CD4-positive, alpha-beta memory T cell (primary cell): ENCODE measurements at regions not wholly inside any gene's neighbourhood (a gene's known extent, or its start where the extent isn't known, plus 50 kb on each side); places are given as distances from the start of the nearest gene placed in this dataset.

Source experiments
- CTCF ChIA-PET: fragments of 350-600 bp; sonication (Branson Sonifier 250); formaldehyde crosslinking; loops from one replicate; lab custom pipeline; 2021; ENCODE audit warnings: inconsistent platforms; ENCODE audit not compliant: partially characterized antibody; lab: Charles Lee
- POLR2A ChIA-PET: fragments of 350-600 bp; sonication (Branson Sonifier 250); formaldehyde crosslinking; loops from one replicate; lab custom pipeline; 2021; ENCODE audit not compliant: partially characterized antibody; lab: Charles Lee
- DNase-seq, 5 donors: peaks; one replicate each; pipeline versions ENCODE4 v3.0.0 to v3.0.0-alpha.2; 2020 to 2022; ENCODE audit warnings: mixed read lengths in 1 of 5
- H3K27ac ChIP-seq: one replicate; pipeline ENCODE4 v1.7.0; 2013; ENCODE audit warnings: low read depth, low read length
- H3K27me3 ChIP-seq: 2 replicates; pipeline ENCODE4 v1.7.0; 2013; ENCODE audit warnings: mild to moderate bottlenecking, low read length, moderate library complexity; ENCODE audit not compliant: insufficient read depth
- H3K36me3 ChIP-seq: 2 replicates; pipeline ENCODE4 v1.7.0; 2013; ENCODE audit warnings: mild to moderate bottlenecking, low read length, moderate library complexity; ENCODE audit not compliant: insufficient read depth
- H3K4me1 ChIP-seq: 2 replicates; pipeline ENCODE4 v1.7.0; 2013; ENCODE audit warnings: mild to moderate bottlenecking, low read length, moderate library complexity; ENCODE audit not compliant: insufficient read depth
- H3K4me3 ChIP-seq, 2 donors: one replicate each; pipeline ENCODE4 v1.7.0; 2013; ENCODE audit warnings: low read length in 2 of 2, mild to moderate bottlenecking in 1 of 2
- H3K9me3 ChIP-seq, 2 donors: one replicate each; pipeline ENCODE4 v1.7.0; 2013; ENCODE audit warnings: low read length in 2 of 2, control low read depth in 1 of 2; ENCODE audit not compliant: control insufficient read depth in 1 of 2
- H3K27ac Mint-ChIP-seq, 7 donors: one replicate each; pipeline ENCODE4 v1.8.0; 2020 to 2021; ENCODE audit warnings: mixed read lengths in 7 of 7, mild to moderate bottlenecking in 6 of 7, inconsistent platforms in 3 of 7, moderate library complexity in 3 of 7
- H3K27me3 Mint-ChIP-seq, 2 donors: one replicate each; pipeline ENCODE4 v1.8.0; 2020 to 2021; ENCODE audit warnings: mixed read lengths in 2 of 2
- H3K36me3 Mint-ChIP-seq, 2 donors: one replicate each; pipeline ENCODE4 v1.8.0; 2020 to 2021; ENCODE audit warnings: mixed read lengths in 2 of 2, inconsistent platforms in 1 of 2, mild to moderate bottlenecking in 1 of 2
- H3K4me1 Mint-ChIP-seq, 4 donors: one replicate each; pipeline ENCODE4 v1.8.0; 2020 to 2021; ENCODE audit warnings: mixed read lengths in 4 of 4, mild to moderate bottlenecking in 1 of 4
- H3K4me3 Mint-ChIP-seq, 8 donors: one replicate each; pipeline ENCODE4 v1.8.0; 2020 to 2021; ENCODE audit warnings: mixed read lengths in 8 of 8, mild to moderate bottlenecking in 7 of 8, moderate library complexity in 6 of 8, inconsistent platforms in 3 of 8
- H3K9me3 Mint-ChIP-seq, 8 donors: one replicate each; pipeline ENCODE4 v1.8.0; 2020 to 2021; ENCODE audit warnings: mixed read lengths in 8 of 8, mild to moderate bottlenecking in 5 of 8, inconsistent platforms in 3 of 8, moderate library complexity in 1 of 8
- intact Hi-C: fragments of 100-400 bp; cut with micrococcal nuclease; formaldehyde crosslinking; loops from one replicate; pipeline ENCODE4 v1.15.1; 2023

DNA sequence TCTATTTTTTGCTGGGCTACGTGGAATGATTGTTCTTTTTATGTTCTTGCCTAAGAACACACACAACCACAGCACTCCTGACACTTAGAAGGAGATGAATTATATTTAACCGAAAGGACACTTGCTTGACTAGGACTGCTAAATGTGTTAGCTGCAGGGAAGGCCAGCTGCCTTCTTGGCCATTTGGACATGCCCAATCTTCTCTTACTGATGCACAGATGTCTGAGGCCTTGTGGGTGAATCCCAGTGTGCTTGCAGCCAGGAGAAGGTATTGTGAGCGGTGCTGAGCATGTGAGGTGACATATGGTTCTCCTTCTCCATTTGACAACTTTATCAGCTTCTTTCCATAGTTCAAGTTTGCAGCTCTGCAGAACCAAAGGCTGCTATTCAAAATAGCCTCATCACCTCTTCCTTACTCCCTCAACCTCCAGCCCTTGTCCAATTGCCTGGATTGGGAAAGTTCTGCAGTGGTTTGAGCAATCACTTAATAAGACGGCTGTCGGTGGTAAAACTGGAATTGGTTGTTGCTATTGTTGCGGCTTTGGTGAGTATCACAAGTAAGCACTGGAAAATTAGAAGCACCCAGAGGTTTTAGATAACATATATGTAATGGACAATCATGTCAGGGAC, 1113.3 kb downstream of the TSN start:
- no peak overlapping the region for H3K27ac ChIP-seq
- H3K4me1 ChIP-seq = no peaks in the 10 kb centered on the region
- no peak for DNase-seq
- Mint-ChIP-seq H3K9me3 (peaks cover 0 to 20% (median 9%) of the 10 kb centered on the region in 8 donors), H3K27me3 (no peaks in the 10 kb centered on the region), H3K4me3 (no peak overlapping the region), H3K4me1 (no peaks in the 10 kb centered on the region), H3K36me3 (no peaks in the 10 kb centered on the region), H3K27ac (no peak overlapping the region)
- intact Hi-C loops = no loop called here
- H3K36me3 ChIP-seq = no peaks in the 10 kb centered on the region
- no peak overlapping the region for H3K4me3 ChIP-seq
- POLR2A ChIA-PET = no interaction called here
- CTCF ChIA-PET = no interaction called here
- no peaks in the 10 kb centered on the region for H3K27me3 ChIP-seq
- no peaks in the 10 kb centered on the region for H3K9me3 ChIP-seq

- H3K27ac ChIP-seq = no peak overlapping the region
- intact Hi-C loops = no loop called here
- Mint-ChIP-seq H3K36me3 (no peaks in the 10 kb centered on the region), H3K4me3 (no peak overlapping the region), H3K27ac (peak overlapping the region in 1 of 7 donors; percentile 19), H3K4me1 (no peaks in the 10 kb centered on the region), H3K9me3 (peaks cover 0 to 12% (median 6%) of the 10 kb centered on the region in 8 donors), H3K27me3 (no peaks in the 10 kb centered on the region)
- no peaks in the 10 kb centered on the region for H3K36me3 ChIP-seq
- CTCF ChIA-PET = no interaction called here
- H3K9me3 ChIP-seq = no peaks in the 10 kb centered on the region
- POLR2A ChIA-PET = no interaction called here
- H3K4me1 ChIP-seq = no peaks in the 10 kb centered on the region
- DNase-seq = no peak
- no peak overlapping the region for H3K4me3 ChIP-seq
- H3K27me3 ChIP-seq = no peaks in the 10 kb centered on the region
Observed at GRCh38 chr2:122873951-122874350, 1118.5 kb downstream of the TSN start.

DNA sequence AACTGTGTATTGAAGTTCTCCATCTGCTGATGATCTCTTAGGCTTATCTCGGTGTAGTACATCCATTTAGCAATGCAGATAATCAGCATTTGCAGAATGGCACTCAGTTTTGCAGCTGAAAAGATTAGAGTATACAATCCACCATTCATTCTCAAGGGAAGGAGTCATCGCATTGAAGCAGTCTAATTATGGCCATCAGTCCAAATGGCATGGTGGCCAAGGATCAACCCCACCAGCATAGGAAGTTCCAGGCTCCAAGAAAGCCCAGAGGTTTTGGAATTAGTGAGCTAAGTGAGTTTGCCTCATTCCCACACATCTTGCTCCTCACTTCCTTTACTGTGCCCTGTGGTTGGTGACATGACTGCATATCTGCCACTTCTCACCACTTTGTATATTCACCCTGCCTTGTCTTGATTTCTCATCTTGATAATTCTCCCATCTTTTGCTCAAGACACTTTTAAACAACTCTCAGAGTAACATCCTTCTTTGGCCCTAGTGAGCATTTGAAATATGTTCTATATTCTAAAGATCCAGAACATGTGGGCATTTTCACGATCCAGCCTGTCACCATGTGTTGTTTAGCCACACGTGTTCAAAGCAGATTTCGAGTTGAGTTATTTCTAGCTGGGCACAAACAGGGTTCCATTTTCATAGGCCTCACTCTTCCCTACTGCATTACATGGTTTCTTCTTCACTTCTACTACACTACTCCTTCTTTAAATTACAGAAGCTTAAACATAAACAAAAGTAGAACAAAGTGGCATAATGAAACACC, 1119.8 kb downstream of the TSN start:
- H3K36me3 ChIP-seq = no peaks in the 10 kb centered on the region
- H3K27me3 ChIP-seq = no peaks in the 10 kb centered on the region
- intact Hi-C loops = no loop called here
- H3K36me3 Mint-ChIP-seq = no peaks in the 10 kb centered on the region
- H3K4me1 Mint-ChIP-seq = no peaks in the 10 kb centered on the region
- peaks cover 0 to 8% (median 5%) of the 10 kb centered on the region in 8 donors for H3K9me3 Mint-ChIP-seq
- ChIA-PET CTCF (no interaction called here), POLR2A (no interaction called here)
- H3K27ac ChIP-seq = no peak overlapping the region
- no peaks in the 10 kb centered on the region for H3K27me3 Mint-ChIP-seq
- no peak overlapping the region for H3K27ac Mint-ChIP-seq
- H3K4me3 Mint-ChIP-seq = no peak overlapping the region
- no peak for DNase-seq
- no peak overlapping the region for H3K4me3 ChIP-seq
- no peaks in the 10 kb centered on the region for H3K4me1 ChIP-seq
- no peaks in the 10 kb centered on the region for H3K9me3 ChIP-seq

DNA sequence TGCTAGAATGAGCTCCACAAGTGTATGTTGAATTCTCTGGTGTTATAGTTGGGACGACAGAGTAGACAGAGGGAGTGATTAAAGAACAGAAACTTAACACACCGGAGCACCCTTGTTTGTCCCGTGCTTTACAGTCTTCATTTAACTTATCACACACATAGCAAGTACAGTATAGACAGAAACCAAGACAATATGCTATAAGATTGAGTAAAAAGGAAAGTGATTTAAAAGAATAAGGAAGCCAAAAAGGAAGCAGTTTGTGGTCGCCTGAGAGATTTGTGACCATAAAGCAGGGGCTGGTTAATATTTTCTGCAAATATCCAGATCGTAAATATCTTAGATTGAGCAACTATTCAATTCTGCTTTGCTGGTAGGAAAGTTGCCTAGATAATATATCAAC, 1128.4 kb downstream of the TSN start:
- ChIA-PET POLR2A (no interaction called here), CTCF (no interaction called here)
- Mint-ChIP-seq H3K27me3 (no peaks in the 10 kb centered on the region), H3K4me3 (no peak overlapping the region), H3K9me3 (peaks cover 2 to 22% (median 9%) of the 10 kb centered on the region in 8 donors), H3K27ac (no peak overlapping the region), H3K36me3 (no peaks in the 10 kb centered on the region), H3K4me1 (no peaks in the 10 kb centered on the region)
- H3K27ac ChIP-seq = no peak overlapping the region
- H3K27me3 ChIP-seq = no peaks in the 10 kb centered on the region
- no peaks in the 10 kb centered on the region for H3K36me3 ChIP-seq
- H3K4me3 ChIP-seq = no peak overlapping the region
- intact Hi-C loops = no loop called here
- no peak for DNase-seq
- H3K9me3 ChIP-seq = no peaks in the 10 kb centered on the region
- no peaks in the 10 kb centered on the region for H3K4me1 ChIP-seq

- H3K27ac Mint-ChIP-seq = no peak overlapping the region
- Histone ChIP-seq H3K27ac (no peak overlapping the region), H3K4me1 (no peaks in the 10 kb centered on the region), H3K4me3 (no peak overlapping the region), H3K9me3 (no peaks in the 10 kb centered on the region), H3K36me3 (no peaks in the 10 kb centered on the region), H3K27me3 (no peaks in the 10 kb centered on the region)
- H3K4me3 Mint-ChIP-seq = no peak overlapping the region
- ChIA-PET POLR2A (no interaction called here), CTCF (no interaction called here)
- DNase-seq = no peak
- H3K4me1 Mint-ChIP-seq = no peaks in the 10 kb centered on the region
- intact Hi-C loops = no loop called here
- no peaks in the 10 kb centered on the region for H3K27me3 Mint-ChIP-seq
- peaks cover 2 to 22% (median 8%) of the 10 kb centered on the region in 8 donors for H3K9me3 Mint-ChIP-seq
- H3K36me3 Mint-ChIP-seq = no peaks in the 10 kb centered on the region
Observed at GRCh38 chr2:122884889-122885288, 1129.4 kb downstream of the TSN start.

GRCh38 chr2:122885436-122885835, 1130.0 kb downstream of the TSN start:
- Mint-ChIP-seq H3K4me1 (no peaks in the 10 kb centered on the region), H3K9me3 (peaks cover 2 to 22% (median 9%) of the 10 kb centered on the region in 8 donors), H3K4me3 (no peak overlapping the region), H3K36me3 (no peaks in the 10 kb centered on the region), H3K27ac (no peak overlapping the region), H3K27me3 (no peaks in the 10 kb centered on the region)
- no peak overlapping the region for H3K4me3 ChIP-seq
- no peak overlapping the region for H3K27ac ChIP-seq
- ChIA-PET CTCF (no interaction called here), POLR2A (no interaction called here)
- no peaks in the 10 kb centered on the region for H3K4me1 ChIP-seq
- intact Hi-C loops = no loop called here
- no peaks in the 10 kb centered on the region for H3K9me3 ChIP-seq
- no peaks in the 10 kb centered on the region for H3K27me3 ChIP-seq
- H3K36me3 ChIP-seq = no peaks in the 10 kb centered on the region
- no peak for DNase-seq

- CTCF ChIA-PET = no interaction called here
- peaks cover 2 to 20% (median 13%) of the 10 kb centered on the region in 8 donors for H3K9me3 Mint-ChIP-seq
- POLR2A ChIA-PET = no interaction called here
Observed at GRCh38 chr2:122886479-122887145, 1131.2 kb downstream of the TSN start.

More at GRCh38 chr2:122886479-122887145, 1131.2 kb downstream of the TSN start:
- Histone ChIP-seq H3K27ac (no peak overlapping the region), H3K4me1 (no peaks in the 10 kb centered on the region), H3K36me3 (no peaks in the 10 kb centered on the region), H3K27me3 (no peaks in the 10 kb centered on the region), H3K4me3 (no peak overlapping the region), H3K9me3 (no peaks in the 10 kb centered on the region)
- H3K36me3 Mint-ChIP-seq = no peaks in the 10 kb centered on the region
- no peaks in the 10 kb centered on the region for H3K4me1 Mint-ChIP-seq
- intact Hi-C loops = no loop called here
- no peak for DNase-seq
- H3K27ac Mint-ChIP-seq = no peak overlapping the region
- H3K27me3 Mint-ChIP-seq = no peaks in the 10 kb centered on the region
- no peak overlapping the region for H3K4me3 Mint-ChIP-seq
